CD14-positive monocyte (primary cell): ENCODE measurements at regions not wholly inside any gene's neighbourhood (a gene's known extent, or its start where the extent isn't known, plus 50 kb on each side); places are given as distances from the start of the nearest gene placed in this dataset.

Source experiments
- DNase-seq, 3 donors: peaks; one replicate each; pipeline ENCODE4 v3.0.0-alpha.2; 2011 to 2022
- H2AFZ ChIP-seq: 2 replicates; pipeline ENCODE4 v1.6.0; 2012; ENCODE audit warnings: mild to moderate bottlenecking, low read depth, low read length, inconsistent platforms; ENCODE audit not compliant: insufficient read depth, poor library complexity, severe bottlenecking
- H3K27ac ChIP-seq, 2 donors: 1 replicate in 1 of 2; 2 replicates in 1 of 2; pipeline ENCODE4 v1.5.1; 2012 to 2013; ENCODE audit warnings: low read length in 2 of 2, control low read depth in 1 of 2, inconsistent platforms in 1 of 2, low read depth in 1 of 2, mild to moderate bottlenecking in 1 of 2
- H3K27me3 ChIP-seq, 2 donors: one replicate each; pipeline versions ENCODE4 v1.6.0 to v1.6.1; 2011 to 2013; ENCODE audit warnings: low read length in 2 of 2; ENCODE audit not compliant: control insufficient read depth in 2 of 2, insufficient read depth in 2 of 2
- H3K36me3 ChIP-seq, 2 donors: replicated peaks in 1 of 2; 1 replicate in 1 of 2; 2 replicates in 1 of 2; pipeline versions ENCODE4 v1.5.1 to v1.6.1; 2012 to 2013; ENCODE audit warnings: low read length in 2 of 2, control low read depth in 1 of 2, inconsistent platforms in 1 of 2, mild to moderate bottlenecking in 1 of 2; ENCODE audit not compliant: insufficient read depth in 2 of 2, control insufficient read depth in 1 of 2
- H3K4me1 ChIP-seq, 2 donors: 1 replicate in 1 of 2; 2 replicates in 1 of 2; pipeline versions ENCODE4 v1.5.1 to v1.6.1; 2012 to 2013; ENCODE audit warnings: low read length in 2 of 2, control low read depth in 1 of 2, inconsistent platforms in 1 of 2, mild to moderate bottlenecking in 1 of 2, moderate library complexity in 1 of 2; ENCODE audit not compliant: insufficient read depth in 2 of 2, control insufficient read depth in 1 of 2
- H3K4me2 ChIP-seq: replicated peaks from 2 replicates; pipeline ENCODE3; 2012; ENCODE audit warnings: low read length, moderate library complexity, mild to moderate bottlenecking; ENCODE audit not compliant: poor library complexity, severe bottlenecking; ENCODE audit errors: extremely low read depth
- H3K4me3 ChIP-seq, 3 experiments: fragments of 200-600 bp in 1 of 3; sonication (generic) in 1 of 3; replicated peaks in 1 of 3; 1 replicate in 2 of 3; 2 replicates in 1 of 3; pipeline ENCODE4 v1.5.1; 2011 to 2013; ENCODE audit warnings: low read length in 3 of 3, mild to moderate bottlenecking in 3 of 3, control low read depth in 2 of 3, low read depth in 2 of 3, inconsistent platforms in 1 of 3, moderate library complexity in 1 of 3
- H3K79me2 ChIP-seq: 2 replicates; pipeline ENCODE4 v1.6.0; 2012; ENCODE audit warnings: mild to moderate bottlenecking, control low read depth, inconsistent platforms, low read length, moderate library complexity; ENCODE audit not compliant: insufficient read depth
- H3K9ac ChIP-seq: 2 replicates; pipeline ENCODE4 v1.6.0; 2017; ENCODE audit warnings: low read length, mild to moderate bottlenecking; ENCODE audit not compliant: insufficient read depth, poor library complexity, severe bottlenecking
- H3K9me3 ChIP-seq, 2 donors: replicated peaks in 1 of 2; 1 replicate in 1 of 2; 2 replicates in 1 of 2; pipeline versions ENCODE4 v1.5.1 to v1.6.1; 2012 to 2013; ENCODE audit warnings: low read length in 2 of 2, control low read depth in 1 of 2; ENCODE audit not compliant: control insufficient read depth in 1 of 2, insufficient read depth in 1 of 2
- H4K20me1 ChIP-seq: 2 replicates; pipeline ENCODE4 v1.6.0; 2012; ENCODE audit warnings: mild to moderate bottlenecking, low read length, control low read depth, moderate library complexity; ENCODE audit not compliant: insufficient read depth
- H3K27ac Mint-ChIP-seq, 7 donors: one replicate each; pipeline ENCODE4 v1.8.0; 2020; ENCODE audit warnings: mild to moderate bottlenecking in 7 of 7, mixed read lengths in 7 of 7, moderate library complexity in 6 of 7, inconsistent platforms in 2 of 7
- H3K27me3 Mint-ChIP-seq, 3 donors: one replicate each; pipeline ENCODE4 v1.8.0; 2021 to 2022; ENCODE audit warnings: low read depth in 3 of 3, mild to moderate bottlenecking in 3 of 3, mixed read lengths in 3 of 3, moderate library complexity in 3 of 3, inconsistent platforms in 1 of 3
- H3K36me3 Mint-ChIP-seq, 2 donors: one replicate each; pipeline ENCODE4 v1.8.0; 2020; ENCODE audit warnings: mixed read lengths in 2 of 2, inconsistent platforms in 1 of 2, mild to moderate bottlenecking in 1 of 2
- H3K4me1 Mint-ChIP-seq: one replicate; pipeline ENCODE4 v1.8.0; 2020; ENCODE audit warnings: mild to moderate bottlenecking, mixed read lengths
- H3K4me3 Mint-ChIP-seq, 2 donors: one replicate each; pipeline ENCODE4 v1.8.0; 2020; ENCODE audit warnings: mild to moderate bottlenecking in 2 of 2, mixed read lengths in 2 of 2, moderate library complexity in 1 of 2
- H3K9me3 Mint-ChIP-seq, 7 donors: one replicate each; pipeline ENCODE4 v1.8.0; 2020 to 2022; ENCODE audit warnings: mixed read lengths in 7 of 7, mild to moderate bottlenecking in 6 of 7, moderate library complexity in 6 of 7, inconsistent platforms in 2 of 7
- WGBS: methylation state at CpG from one replicate; pipeline ENCODE4 v1.1.5; 2013; ENCODE audit warnings: missing lambda C conversion rate; ENCODE audit not compliant: insufficient coverage; 5-methylcytosine and 5-hydroxymethylcytosine counted together
- intact Hi-C, 2 donors: fragments of 100-400 bp; cut with micrococcal nuclease; formaldehyde crosslinking; loops; one replicate each; pipeline versions ENCODE4 v1.15.0 to v1.15.1; 2023
- TF ChIP-seq, protein P1 (sequence below): fragments of 200-600 bp; IDR thresholded peaks from one replicate; pipeline ENCODE4 v1.8.0; 2022; ENCODE audit warnings: antibody characterized with exemption, mild to moderate bottlenecking

DNA sequence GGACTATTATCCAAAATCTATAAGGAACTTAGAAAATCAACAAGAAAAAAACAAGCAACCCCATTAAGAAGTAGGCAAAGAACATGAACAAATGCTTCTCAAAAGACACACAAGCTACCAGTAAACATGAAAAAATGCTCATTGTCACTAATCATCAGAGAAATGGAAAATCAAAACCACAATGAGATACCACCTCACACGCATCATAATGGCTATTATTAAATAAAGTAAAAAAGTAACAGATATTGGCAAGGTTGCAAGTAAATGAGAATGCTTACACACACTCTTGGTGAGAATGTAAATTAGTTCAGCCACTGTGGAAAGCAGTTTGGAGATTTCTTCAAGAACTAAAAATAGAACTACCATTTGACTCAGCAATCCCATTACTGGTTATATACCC lies 167.0 kb upstream of the DMRTA1 start:
- TF ChIP-seq, protein P1, sequence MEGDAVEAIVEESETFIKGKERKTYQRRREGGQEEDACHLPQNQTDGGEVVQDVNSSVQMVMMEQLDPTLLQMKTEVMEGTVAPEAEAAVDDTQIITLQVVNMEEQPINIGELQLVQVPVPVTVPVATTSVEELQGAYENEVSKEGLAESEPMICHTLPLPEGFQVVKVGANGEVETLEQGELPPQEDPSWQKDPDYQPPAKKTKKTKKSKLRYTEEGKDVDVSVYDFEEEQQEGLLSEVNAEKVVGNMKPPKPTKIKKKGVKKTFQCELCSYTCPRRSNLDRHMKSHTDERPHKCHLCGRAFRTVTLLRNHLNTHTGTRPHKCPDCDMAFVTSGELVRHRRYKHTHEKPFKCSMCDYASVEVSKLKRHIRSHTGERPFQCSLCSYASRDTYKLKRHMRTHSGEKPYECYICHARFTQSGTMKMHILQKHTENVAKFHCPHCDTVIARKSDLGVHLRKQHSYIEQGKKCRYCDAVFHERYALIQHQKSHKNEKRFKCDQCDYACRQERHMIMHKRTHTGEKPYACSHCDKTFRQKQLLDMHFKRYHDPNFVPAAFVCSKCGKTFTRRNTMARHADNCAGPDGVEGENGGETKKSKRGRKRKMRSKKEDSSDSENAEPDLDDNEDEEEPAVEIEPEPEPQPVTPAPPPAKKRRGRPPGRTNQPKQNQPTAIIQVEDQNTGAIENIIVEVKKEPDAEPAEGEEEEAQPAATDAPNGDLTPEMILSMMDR, result no peak
- Histone ChIP-seq H3K27me3 (no peaks in the 10 kb centered on the region), H3K27ac (no peak overlapping the region), H3K9ac (no peak overlapping the region), H3K36me3 (no peaks in the 10 kb centered on the region), H3K4me1 (no peaks in the 10 kb centered on the region), H3K79me2 (no peaks in the 10 kb centered on the region), H2AFZ (no peak overlapping the region), H3K4me3 (no peak overlapping the region), H3K9me3 (no peaks in the 10 kb centered on the region), H4K20me1 (no peaks in the 10 kb centered on the region), H3K4me2 (no peak overlapping the region)
- intact Hi-C loops, result no loop called here
- Mint-ChIP-seq H3K27me3 (peaks cover 3 to 9% (median 3%) of the 10 kb centered on the region in 3 donors), H3K4me3 (no peak overlapping the region), H3K27ac (no peak overlapping the region), H3K4me1 (no peaks in the 10 kb centered on the region), H3K9me3 (no peaks in the 10 kb centered on the region), H3K36me3 (no peaks in the 10 kb centered on the region)
- DNase-seq, result no peak
- no CpG with 5 or more reads among the region's 1 CpG for WGBS

DNA sequence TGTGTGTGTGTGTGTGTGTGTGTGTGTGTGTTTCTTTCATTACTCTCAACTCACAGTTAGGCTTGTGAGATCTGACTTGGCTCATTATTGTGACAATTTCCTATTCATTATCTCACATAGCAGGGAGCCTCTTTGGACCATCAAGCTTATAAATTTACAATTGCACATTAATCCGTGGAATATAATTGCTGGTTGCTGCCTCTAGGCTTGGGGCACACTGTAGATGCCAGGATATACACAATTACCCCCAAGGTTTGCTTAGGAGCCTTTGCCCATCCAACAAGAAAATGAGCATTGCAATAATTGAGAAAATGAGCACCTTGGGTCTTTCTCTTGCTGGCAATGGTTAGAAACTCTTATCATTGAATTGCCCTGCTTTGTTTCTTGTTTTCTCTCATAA lies 161.6 kb upstream of the DMRTA1 start:
- no peak overlapping the region for H3K4me3 Mint-ChIP-seq
- no peaks in the 10 kb centered on the region for H3K79me2 ChIP-seq
- peaks cover 3 to 5% (median 5%) of the 10 kb centered on the region in 3 donors for H3K27me3 Mint-ChIP-seq
- no peaks in the 10 kb centered on the region for H3K9me3 ChIP-seq
- H3K27ac ChIP-seq, result no peak overlapping the region
- H4K20me1 ChIP-seq, result no peaks in the 10 kb centered on the region
- H3K27me3 ChIP-seq, result no peaks in the 10 kb centered on the region
- 100% methylated on average over 1 of the region's 1 CpG for WGBS
- DNase-seq, result no peak
- TF ChIP-seq, protein P1, result no peak
- no peak overlapping the region for H3K9ac ChIP-seq
- no peaks in the 10 kb centered on the region for H3K4me1 Mint-ChIP-seq
- H3K4me2 ChIP-seq, result no peak overlapping the region
- H3K9me3 Mint-ChIP-seq, result no peaks in the 10 kb centered on the region
- intact Hi-C loops, result no loop called here
- H3K4me3 ChIP-seq, result no peak overlapping the region
- H2AFZ ChIP-seq, result no peak overlapping the region
- no peak overlapping the region for H3K27ac Mint-ChIP-seq
- no peaks in the 10 kb centered on the region for H3K36me3 ChIP-seq
- no peaks in the 10 kb centered on the region for H3K4me1 ChIP-seq
- no peaks in the 10 kb centered on the region for H3K36me3 Mint-ChIP-seq
